ENCODE measurements at regions not wholly inside any gene's neighbourhood (a gene's known extent, or its start where the extent isn't known, plus 50 kb on each side); places are given as distances from the start of the nearest gene placed in this dataset.

GRCh38 chr3:5635746-5636145, 448.2 kb downstream of the EDEM1 start:
- Histone ChIP-seq H3K4me1 (ENCODE audit: control insufficient read depth in 5 of 5, insufficient read depth in 5 of 5, low read length in 5 of 5) (peaks cover 0 to 11% (median 9%) of the 10 kb centered on the region in 5 donors), H3K9me3 (ENCODE audit: control insufficient read depth in 5 of 5, low read length in 5 of 5) (peaks cover 0 to 12% (median 10%) of the 10 kb centered on the region in 5 donors), H3K9ac (ENCODE audit: low read length in 5 of 5) (no peak overlapping the region), H3K36me3 (ENCODE audit: control insufficient read depth in 5 of 5, insufficient read depth in 5 of 5, low read length in 5 of 5) (no peaks in the 10 kb centered on the region), H3K27ac (ENCODE audit: low read depth, low read length) (no peak overlapping the region), H3K4me3 (ENCODE audit: low read depth in 1 of 5, low read length in 5 of 5) (no peak overlapping the region), H3K27me3 (ENCODE audit: control insufficient read depth in 5 of 5, insufficient read depth in 4 of 5, low read length in 5 of 5) (no peaks in the 10 kb centered on the region)

- no peaks in the 10 kb centered on the region for H3K27me3 ChIP-seq (ENCODE audit: control insufficient read depth in 5 of 5, insufficient read depth in 4 of 5, low read length in 5 of 5)
- H3K9me3 ChIP-seq (ENCODE audit: control insufficient read depth in 5 of 5, low read length in 5 of 5), result peaks cover 0 to 12% (median 10%) of the 10 kb centered on the region in 5 donors
- no peak overlapping the region for H3K9ac ChIP-seq (ENCODE audit: low read length in 5 of 5)
- no peak overlapping the region for H3K4me3 ChIP-seq (ENCODE audit: low read depth in 1 of 5, low read length in 5 of 5)
- peaks cover 0 to 11% (median 9%) of the 10 kb centered on the region in 5 donors for H3K4me1 ChIP-seq (ENCODE audit: control insufficient read depth in 5 of 5, insufficient read depth in 5 of 5, low read length in 5 of 5)
- no peaks in the 10 kb centered on the region for H3K36me3 ChIP-seq (ENCODE audit: control insufficient read depth in 5 of 5, insufficient read depth in 5 of 5, low read length in 5 of 5)
- no peak overlapping the region for H3K27ac ChIP-seq (ENCODE audit: low read depth, low read length)
Measured at GRCh38 chr3:5638550-5638949, 451.0 kb downstream of the EDEM1 start.

- no peaks in the 10 kb centered on the region for H3K36me3 ChIP-seq (ENCODE audit: control insufficient read depth in 5 of 5, insufficient read depth in 5 of 5, low read length in 5 of 5)
- no peak overlapping the region for H3K27ac ChIP-seq (ENCODE audit: low read depth, low read length)
- no peak overlapping the region for H3K9ac ChIP-seq (ENCODE audit: low read length in 5 of 5)
- H3K4me3 ChIP-seq (ENCODE audit: low read depth in 1 of 5, low read length in 5 of 5), result no peak overlapping the region
- H3K27me3 ChIP-seq (ENCODE audit: control insufficient read depth in 5 of 5, insufficient read depth in 4 of 5, low read length in 5 of 5), result no peaks in the 10 kb centered on the region
- no peaks in the 10 kb centered on the region for H3K9me3 ChIP-seq (ENCODE audit: control insufficient read depth in 5 of 5, low read length in 5 of 5)
- H3K4me1 ChIP-seq (ENCODE audit: control insufficient read depth in 5 of 5, insufficient read depth in 5 of 5, low read length in 5 of 5), result no peaks in the 10 kb centered on the region
Measured at GRCh38 chr3:5644773-5645670, 457.5 kb downstream of the EDEM1 start.

- no peaks in the 10 kb centered on the region for H3K27me3 ChIP-seq (ENCODE audit: control insufficient read depth in 5 of 5, insufficient read depth in 4 of 5, low read length in 5 of 5)
- H3K9ac ChIP-seq (ENCODE audit: low read length in 5 of 5), result no peak overlapping the region
- no peak overlapping the region for H3K27ac ChIP-seq (ENCODE audit: low read depth, low read length)
- no peaks in the 10 kb centered on the region for H3K4me1 ChIP-seq (ENCODE audit: control insufficient read depth in 5 of 5, insufficient read depth in 5 of 5, low read length in 5 of 5)
- H3K4me3 ChIP-seq (ENCODE audit: low read depth in 1 of 5, low read length in 5 of 5), result no peak overlapping the region
- no peaks in the 10 kb centered on the region for H3K9me3 ChIP-seq (ENCODE audit: control insufficient read depth in 5 of 5, low read length in 5 of 5)
- H3K36me3 ChIP-seq (ENCODE audit: control insufficient read depth in 5 of 5, insufficient read depth in 5 of 5, low read length in 5 of 5), result no peaks in the 10 kb centered on the region
Measured at GRCh38 chr3:5645692-5646410, 458.3 kb downstream of the EDEM1 start.

- no peak overlapping the region for H3K27ac ChIP-seq (ENCODE audit: low read depth, low read length)
- H3K9me3 ChIP-seq (ENCODE audit: control insufficient read depth in 5 of 5, low read length in 5 of 5), result no peaks in the 10 kb centered on the region
- H3K4me3 ChIP-seq (ENCODE audit: low read depth in 1 of 5, low read length in 5 of 5), result no peak overlapping the region
- no peaks in the 10 kb centered on the region for H3K36me3 ChIP-seq (ENCODE audit: control insufficient read depth in 5 of 5, insufficient read depth in 5 of 5, low read length in 5 of 5)
- H3K4me1 ChIP-seq (ENCODE audit: control insufficient read depth in 5 of 5, insufficient read depth in 5 of 5, low read length in 5 of 5), result peaks cover 0 to 5% (median 0%) of the 10 kb centered on the region in 5 donors
- no peak overlapping the region for H3K9ac ChIP-seq (ENCODE audit: low read length in 5 of 5)
- H3K27me3 ChIP-seq (ENCODE audit: control insufficient read depth in 5 of 5, insufficient read depth in 4 of 5, low read length in 5 of 5), result no peaks in the 10 kb centered on the region
Measured at GRCh38 chr3:5650303-5650702, 462.8 kb downstream of the EDEM1 start.

GRCh38 chr3:5651351-5651750, 463.8 kb downstream of the EDEM1 start:
- Histone ChIP-seq H3K27ac (ENCODE audit: low read depth, low read length) (no peak overlapping the region), H3K9me3 (ENCODE audit: control insufficient read depth in 5 of 5, low read length in 5 of 5) (peaks cover 0 to 1% (median 0%) of the 10 kb centered on the region in 5 donors), H3K27me3 (ENCODE audit: control insufficient read depth in 5 of 5, insufficient read depth in 4 of 5, low read length in 5 of 5) (no peaks in the 10 kb centered on the region), H3K4me1 (ENCODE audit: control insufficient read depth in 5 of 5, insufficient read depth in 5 of 5, low read length in 5 of 5) (peaks cover 0 to 5% (median 0%) of the 10 kb centered on the region in 5 donors), H3K9ac (ENCODE audit: low read length in 5 of 5) (no peak overlapping the region), H3K36me3 (ENCODE audit: control insufficient read depth in 5 of 5, insufficient read depth in 5 of 5, low read length in 5 of 5) (no peaks in the 10 kb centered on the region), H3K4me3 (ENCODE audit: low read depth in 1 of 5, low read length in 5 of 5) (no peak overlapping the region)

- H3K9ac ChIP-seq (ENCODE audit: low read length in 5 of 5), result no peak overlapping the region
- H3K27me3 ChIP-seq (ENCODE audit: control insufficient read depth in 5 of 5, insufficient read depth in 4 of 5, low read length in 5 of 5), result no peaks in the 10 kb centered on the region
- peaks cover 0 to 5% (median 0%) of the 10 kb centered on the region in 5 donors for H3K4me1 ChIP-seq (ENCODE audit: control insufficient read depth in 5 of 5, insufficient read depth in 5 of 5, low read length in 5 of 5)
- no peak overlapping the region for H3K4me3 ChIP-seq (ENCODE audit: low read depth in 1 of 5, low read length in 5 of 5)
- no peaks in the 10 kb centered on the region for H3K36me3 ChIP-seq (ENCODE audit: control insufficient read depth in 5 of 5, insufficient read depth in 5 of 5, low read length in 5 of 5)
- H3K9me3 ChIP-seq (ENCODE audit: control insufficient read depth in 5 of 5, low read length in 5 of 5), result peaks cover 8 to 15% (median 12%) of the 10 kb centered on the region in 5 donors
- no peak overlapping the region for H3K27ac ChIP-seq (ENCODE audit: low read depth, low read length)
Measured at GRCh38 chr3:5653426-5654143, 466.1 kb downstream of the EDEM1 start.

- Histone ChIP-seq H3K27me3 (ENCODE audit: control insufficient read depth in 5 of 5, insufficient read depth in 4 of 5, low read length in 5 of 5) (no peaks in the 10 kb centered on the region), H3K36me3 (ENCODE audit: control insufficient read depth in 5 of 5, insufficient read depth in 5 of 5, low read length in 5 of 5) (no peaks in the 10 kb centered on the region), H3K9me3 (ENCODE audit: control insufficient read depth in 5 of 5, low read length in 5 of 5) (peaks cover 8 to 20% (median 12%) of the 10 kb centered on the region in 5 donors), H3K9ac (ENCODE audit: low read length in 5 of 5) (no peak overlapping the region), H3K27ac (ENCODE audit: low read depth, low read length) (no peak overlapping the region), H3K4me1 (ENCODE audit: control insufficient read depth in 5 of 5, insufficient read depth in 5 of 5, low read length in 5 of 5) (peaks cover 0 to 5% (median 0%) of the 10 kb centered on the region in 5 donors), H3K4me3 (ENCODE audit: low read depth in 1 of 5, low read length in 5 of 5) (no peak overlapping the region)
Measured at GRCh38 chr3:5657106-5657505, 469.6 kb downstream of the EDEM1 start.

- no peaks in the 10 kb centered on the region for H3K36me3 ChIP-seq (ENCODE audit: control insufficient read depth in 5 of 5, insufficient read depth in 5 of 5, low read length in 5 of 5)
- H3K4me1 ChIP-seq (ENCODE audit: control insufficient read depth in 5 of 5, insufficient read depth in 5 of 5, low read length in 5 of 5), result no peaks in the 10 kb centered on the region
- H3K9ac ChIP-seq (ENCODE audit: low read length in 5 of 5), result no peak overlapping the region
- H3K27me3 ChIP-seq (ENCODE audit: control insufficient read depth in 5 of 5, insufficient read depth in 4 of 5, low read length in 5 of 5), result no peaks in the 10 kb centered on the region
- H3K4me3 ChIP-seq (ENCODE audit: low read depth in 1 of 5, low read length in 5 of 5), result no peak overlapping the region
- H3K9me3 ChIP-seq (ENCODE audit: control insufficient read depth in 5 of 5, low read length in 5 of 5), result peaks cover 5 to 24% (median 8%) of the 10 kb centered on the region in 5 donors
- no peak overlapping the region for H3K27ac ChIP-seq (ENCODE audit: low read depth, low read length)
Measured at GRCh38 chr3:5663601-5664000, 476.1 kb downstream of the EDEM1 start.
